ENCODE measurements at regions not wholly inside any gene's neighbourhood (a gene's known extent, or its start where the extent isn't known, plus 50 kb on each side); places are given as distances from the start of the nearest gene placed in this dataset.

DNA sequence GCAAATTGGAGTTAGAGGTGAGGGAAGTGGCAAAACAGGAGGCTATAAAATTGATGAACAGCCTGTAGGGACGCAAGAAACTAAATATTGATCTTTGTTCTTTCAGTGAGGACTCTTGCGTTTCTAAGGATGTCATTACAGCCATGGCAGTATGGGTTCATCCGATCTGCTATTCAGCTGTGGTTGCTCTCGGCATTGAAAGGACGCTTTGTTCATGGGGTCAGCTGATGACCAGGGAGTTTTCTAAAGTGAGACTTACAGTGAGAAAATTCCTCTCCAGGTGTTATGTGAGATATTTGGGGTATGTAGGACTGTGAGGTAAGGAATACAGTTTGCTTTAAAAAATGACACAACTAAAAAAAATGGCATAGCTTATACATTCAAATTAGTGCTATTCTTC, 52.7 kb upstream of the PELI1 start:
- FAIRE-seq = no peak

GRCh38 chr2:64201151-64201550, 56.9 kb upstream of the PELI1 start:
- no peak for FAIRE-seq

GRCh38 chr2:64202206-64202845, 58.1 kb upstream of the PELI1 start:
- FAIRE-seq = peak; percentile 97

GRCh38 chr2:64203131-64203857, 59.1 kb upstream of the PELI1 start:
- FAIRE-seq = peak; percentile 14

GRCh38 chr2:64203858-64204632, 59.8 kb upstream of the PELI1 start:
- no peak for FAIRE-seq

GRCh38 chr2:64204703-64205102, 60.5 kb upstream of the PELI1 start:
- no peak for FAIRE-seq

- FAIRE-seq = no peak
Measured at GRCh38 chr2:64205415-64205814, 61.2 kb upstream of the PELI1 start.

- FAIRE-seq = no peak
Measured at GRCh38 chr2:64207573-64207972, 63.4 kb upstream of the PELI1 start.

DNA sequence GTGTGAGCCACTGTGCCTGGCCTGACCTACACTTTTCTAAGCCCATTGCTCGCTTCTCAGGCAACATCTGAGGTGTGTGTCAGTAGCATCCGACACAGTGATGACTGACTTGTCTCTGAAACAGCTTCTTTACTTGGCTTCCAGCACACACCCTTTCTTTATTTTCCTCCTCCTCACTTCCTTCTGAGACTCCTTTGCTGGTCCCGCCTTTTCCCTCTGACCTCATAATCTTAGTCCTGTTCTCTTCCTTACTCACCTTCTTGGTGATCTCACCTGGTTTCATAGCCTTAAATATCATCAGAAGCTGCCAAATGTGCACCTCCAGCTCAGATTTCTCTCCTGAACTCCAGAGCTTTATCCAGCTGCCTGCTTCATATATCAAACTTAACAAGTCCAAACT, 66.6 kb upstream of the PELI1 start:
- FAIRE-seq = no peak

GRCh38 chr2:64211276-64211921, 67.2 kb upstream of the PELI1 start:
- FAIRE-seq = no peak

DNA sequence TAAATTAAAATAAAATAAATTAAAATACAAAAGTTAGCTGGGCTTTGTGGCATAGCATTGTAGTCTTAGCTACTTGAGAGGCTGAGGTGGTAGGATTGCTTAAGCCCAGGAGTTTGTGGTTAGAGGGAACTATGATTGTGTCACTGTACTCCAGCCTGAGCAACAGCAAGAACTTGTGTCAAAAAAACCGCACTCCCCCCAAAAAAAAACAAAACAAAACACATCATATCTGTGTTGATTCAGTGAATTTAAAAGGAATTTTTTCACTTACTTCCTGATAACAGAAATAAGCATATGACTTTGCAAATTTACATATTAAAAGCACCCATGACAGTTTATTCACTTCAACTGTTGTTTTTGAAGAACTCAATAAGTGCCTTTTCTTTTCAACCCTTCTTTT, 68.1 kb upstream of the PELI1 start:
- no peak for FAIRE-seq

DNA sequence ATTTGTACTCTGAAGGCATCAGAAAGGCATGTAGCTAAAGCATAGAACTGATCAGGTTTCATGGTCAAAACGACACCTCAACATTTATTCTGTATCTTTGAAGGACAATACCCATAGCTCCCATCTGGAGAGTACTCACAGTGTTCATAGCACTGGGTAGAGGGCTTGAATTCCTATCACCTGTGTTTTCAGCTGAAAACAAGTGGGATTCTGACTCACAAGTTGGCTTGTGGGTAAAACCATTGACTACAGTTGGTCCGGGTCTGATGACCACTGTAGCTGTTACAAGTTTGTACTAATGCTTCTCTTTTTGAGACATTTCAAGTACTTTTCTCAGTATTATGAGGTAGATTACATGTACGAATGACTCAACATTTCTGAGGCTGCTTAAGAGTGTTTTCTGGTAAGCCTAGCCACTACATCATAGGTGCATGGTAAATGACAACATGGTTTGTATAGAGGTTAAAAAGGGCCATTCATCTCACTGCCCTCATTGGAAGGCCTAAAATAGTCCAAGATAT, 68.6 kb upstream of the PELI1 start:
- no peak for FAIRE-seq

DNA sequence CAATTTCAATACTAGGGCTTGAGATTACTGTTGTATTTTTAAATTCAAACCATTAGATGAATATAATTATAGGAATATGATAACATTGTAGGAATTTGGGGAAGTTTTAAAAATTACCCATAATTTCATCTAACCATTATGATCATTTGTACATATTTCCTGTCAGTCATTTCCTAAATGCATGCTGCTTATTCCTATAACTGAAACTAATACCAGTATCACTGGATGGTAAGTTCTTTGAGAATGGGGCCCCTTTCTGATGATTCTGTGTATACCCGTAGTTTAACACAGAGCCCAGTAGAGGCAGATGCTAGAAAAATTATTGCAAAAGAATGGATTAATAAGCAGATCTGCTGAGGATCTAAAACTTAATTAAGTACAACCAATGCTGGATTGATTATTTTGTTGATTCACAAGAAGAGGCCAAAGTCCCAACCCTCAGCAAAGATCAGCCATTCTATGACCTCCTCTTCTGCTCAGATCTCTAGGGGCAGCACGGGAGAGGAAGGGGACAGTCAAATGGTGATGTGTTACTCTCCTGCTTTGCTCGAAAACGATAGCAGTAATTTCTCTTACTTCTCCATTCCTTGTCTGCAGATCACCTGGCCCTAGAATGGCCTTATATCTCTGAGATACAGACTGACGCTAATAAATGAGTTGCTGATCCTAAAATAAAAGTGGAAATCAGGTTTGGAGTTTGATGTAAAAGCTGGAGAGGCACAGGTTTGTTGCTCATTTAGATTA, 69.5 kb upstream of the PELI1 start:
- FAIRE-seq = peak; percentile 75

DNA sequence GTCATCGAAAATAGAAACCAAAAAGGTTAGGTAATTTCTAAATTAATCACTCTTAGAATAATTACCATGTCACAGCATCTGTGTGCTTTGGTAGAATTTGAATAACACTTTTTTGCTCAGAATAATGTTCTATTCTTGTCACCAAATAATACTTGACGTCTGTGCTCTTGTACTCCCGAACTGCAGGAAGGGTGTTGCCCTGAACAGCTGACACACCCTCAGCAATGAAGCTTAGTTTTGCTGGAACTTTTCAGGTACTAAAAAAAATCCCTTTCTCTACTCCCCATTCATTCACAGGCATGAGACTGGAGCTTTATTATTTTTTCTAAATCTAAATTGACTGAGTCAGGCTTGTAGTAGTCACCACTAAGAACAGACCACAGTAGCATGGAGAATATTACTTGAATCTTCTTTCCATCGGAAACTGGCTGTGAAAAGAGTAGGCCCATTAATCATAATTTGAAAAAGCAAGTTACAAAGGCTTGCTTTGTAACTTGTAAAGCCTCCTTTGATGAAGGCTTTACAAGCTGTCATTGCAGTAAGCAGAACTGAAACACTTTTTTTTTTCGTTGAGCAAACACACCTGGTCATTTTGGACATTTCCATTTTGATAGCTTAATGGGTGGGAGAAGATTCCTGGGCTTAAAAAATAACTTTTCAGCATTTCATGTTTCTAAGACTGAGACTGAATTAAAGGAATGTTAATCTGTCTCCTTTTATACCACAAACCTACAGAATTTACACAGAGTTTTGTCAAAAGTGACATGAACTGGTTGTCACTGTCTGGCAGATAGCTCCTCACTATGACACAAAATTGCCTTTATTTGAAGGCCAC, 70.3 kb upstream of the PELI1 start:
- peak; percentile 33 for FAIRE-seq

DNA sequence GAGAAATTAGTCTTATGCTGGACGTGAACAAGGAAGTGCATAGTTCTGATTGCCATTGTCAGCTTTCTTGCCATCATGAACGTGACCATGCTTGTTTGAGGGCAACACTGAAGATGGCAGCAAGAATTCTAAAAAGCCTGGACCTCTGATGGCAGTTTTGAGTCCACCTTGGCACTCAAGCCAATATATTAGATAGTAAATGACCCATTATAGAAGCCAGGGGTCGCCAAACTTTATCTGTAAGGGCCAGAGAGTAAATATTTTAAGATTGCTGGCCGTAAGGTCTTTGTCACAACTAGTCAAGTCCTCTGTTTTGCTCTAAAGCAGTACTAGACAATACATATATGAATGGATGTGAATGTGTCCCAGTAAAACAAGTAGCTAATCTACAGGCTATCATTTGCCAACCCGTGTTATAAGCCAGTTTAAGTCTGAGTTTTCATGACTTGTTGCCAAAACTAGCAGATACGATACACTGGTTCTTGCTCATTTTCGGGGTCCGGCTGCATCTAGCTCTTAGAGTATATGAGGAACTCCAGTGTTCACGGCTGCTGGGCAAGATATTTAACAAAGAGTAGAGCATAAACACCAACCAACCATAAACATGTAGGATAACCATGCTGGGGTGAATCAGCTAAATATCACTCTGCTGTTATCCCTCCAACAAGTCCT, 73.1 kb upstream of the PELI1 start:
- no peak for FAIRE-seq

GRCh38 chr2:64218137-64218802, 74.0 kb upstream of the PELI1 start:
- FAIRE-seq = no peak

GRCh38 chr2:64219149-64219548, 74.9 kb upstream of the PELI1 start:
- FAIRE-seq = no peak

DNA sequence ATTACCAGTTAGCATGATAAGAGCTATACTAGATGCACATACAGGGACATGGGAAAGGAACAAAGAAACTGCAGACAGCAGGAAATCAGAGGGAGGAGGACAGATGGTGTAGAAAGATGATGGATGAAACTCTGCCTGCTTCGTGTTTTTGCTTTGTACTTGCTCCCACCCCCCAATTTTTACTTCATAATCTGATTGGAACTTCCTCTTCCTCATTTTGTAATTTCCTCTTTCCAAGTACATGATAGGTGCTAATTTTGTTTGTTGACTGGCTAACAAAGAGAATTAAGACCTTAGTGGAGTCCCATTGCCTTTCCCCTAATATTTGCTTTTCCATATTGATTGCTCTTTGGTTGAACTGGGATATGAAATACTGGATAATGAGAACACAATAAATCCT, 76.0 kb upstream of the PELI1 start:
- no peak for FAIRE-seq

DNA sequence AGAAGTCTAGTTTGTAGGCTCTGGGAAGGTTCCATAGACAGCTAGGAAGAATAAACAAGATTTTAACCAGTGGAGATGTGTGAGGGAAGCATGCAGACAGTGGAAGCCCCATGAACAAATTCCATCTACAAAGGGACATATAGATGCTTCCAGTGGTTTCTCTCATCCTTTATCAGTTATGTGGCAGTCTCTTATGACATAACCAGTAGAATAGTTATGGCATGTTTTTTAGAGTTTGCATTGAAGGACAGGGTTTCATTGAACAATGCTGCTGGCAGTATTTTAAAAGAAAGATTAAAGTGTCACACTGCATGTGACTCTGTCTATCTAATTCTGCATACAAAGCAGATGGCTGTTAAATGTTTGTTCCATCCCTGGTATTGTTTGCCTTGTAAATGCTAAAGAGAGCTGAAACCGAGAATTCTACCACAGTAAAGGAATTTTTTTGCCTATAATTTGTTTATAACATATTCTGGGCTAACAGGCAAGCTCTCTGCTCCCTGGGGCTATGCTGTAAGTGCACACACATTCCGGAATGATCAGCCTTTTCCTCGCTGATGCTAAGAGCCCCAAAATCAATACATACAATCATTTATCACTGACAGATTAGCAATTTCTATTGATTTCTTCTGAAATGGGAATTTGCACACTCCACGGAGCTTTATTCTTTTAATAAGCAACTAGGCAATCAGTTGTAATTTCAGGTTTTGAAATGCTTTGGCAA, 76.8 kb upstream of the PELI1 start:
- FAIRE-seq = no peak

DNA sequence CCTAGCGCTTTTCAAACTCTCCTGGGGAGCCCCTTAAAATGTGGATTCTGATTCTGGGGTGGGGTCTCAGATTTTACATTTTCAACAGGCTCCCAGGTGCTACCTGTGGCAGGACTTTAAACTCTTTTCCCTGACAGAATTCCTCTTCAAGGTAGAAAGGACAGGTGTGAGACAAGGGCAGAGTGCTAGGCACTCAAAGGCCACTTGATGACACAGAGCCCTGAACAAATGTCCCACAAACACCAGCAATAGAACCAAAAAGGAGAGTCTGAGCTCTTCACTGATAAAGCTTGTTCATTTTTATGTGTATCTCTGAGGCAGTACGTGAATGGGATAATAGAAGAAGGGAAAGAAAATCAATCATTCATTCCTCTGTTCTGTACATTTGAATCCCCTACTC, 77.7 kb upstream of the PELI1 start:
- no peak for FAIRE-seq

Data from colon (tissue), 2 donors.